ENCODE measurements at regions not wholly inside any gene's neighbourhood (a gene's known extent, or its start where the extent isn't known, plus 50 kb on each side); places are given as distances from the start of the nearest gene placed in this dataset.
A peak's percentile ranks its signal among the peaks of the same experiment; 100 is the strongest.

- DNase-seq, result no peak
Observed at GRCh38 chr5:4921929-4922328, 218.2 kb upstream of the ADAMTS16 start.

DNA sequence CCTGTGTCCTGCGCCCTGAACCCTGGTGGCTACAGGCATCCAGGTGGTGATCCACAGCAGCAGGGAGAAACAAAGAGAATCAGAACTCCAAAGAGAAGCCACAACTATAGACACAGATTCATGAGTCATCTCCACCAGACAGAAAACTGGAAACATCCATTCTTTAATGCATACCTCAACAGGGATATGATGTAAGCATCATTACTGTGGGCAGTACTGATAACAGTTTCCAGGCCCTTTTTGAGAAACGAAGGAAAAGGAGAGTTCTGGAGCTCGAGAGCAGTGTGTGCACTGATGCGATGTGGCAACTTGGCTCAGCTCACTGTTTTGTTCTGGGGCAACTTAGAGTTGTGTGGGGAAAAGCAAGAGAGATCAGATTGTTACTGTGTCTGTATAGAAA lies 215.6 kb upstream of the ADAMTS16 start:
- no peak for DNase-seq

DNA sequence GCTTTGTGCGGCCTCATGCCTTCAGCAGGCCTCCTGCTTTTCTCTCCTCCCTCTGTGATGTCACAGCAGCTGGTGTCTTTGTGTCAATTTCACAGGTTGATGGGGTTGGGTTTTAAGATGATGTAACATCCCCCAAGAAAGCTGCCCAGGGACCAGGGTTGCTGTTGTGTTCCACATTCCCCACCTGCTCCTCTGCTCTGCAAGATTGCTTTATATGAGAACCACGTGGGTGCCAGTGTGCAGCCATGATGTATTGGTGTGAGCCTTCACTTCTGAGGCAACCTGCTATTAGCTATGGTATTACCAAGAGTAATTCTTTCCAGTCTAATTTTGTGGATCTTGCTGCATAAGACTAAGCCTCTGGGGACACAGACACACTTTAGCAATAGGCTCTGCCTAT lies 213.0 kb upstream of the ADAMTS16 start:
- no peak for DNase-seq

GRCh38 chr5:4928409-4928808 lies 211.7 kb upstream of the ADAMTS16 start:
- DNase-seq, result no peak

DNA sequence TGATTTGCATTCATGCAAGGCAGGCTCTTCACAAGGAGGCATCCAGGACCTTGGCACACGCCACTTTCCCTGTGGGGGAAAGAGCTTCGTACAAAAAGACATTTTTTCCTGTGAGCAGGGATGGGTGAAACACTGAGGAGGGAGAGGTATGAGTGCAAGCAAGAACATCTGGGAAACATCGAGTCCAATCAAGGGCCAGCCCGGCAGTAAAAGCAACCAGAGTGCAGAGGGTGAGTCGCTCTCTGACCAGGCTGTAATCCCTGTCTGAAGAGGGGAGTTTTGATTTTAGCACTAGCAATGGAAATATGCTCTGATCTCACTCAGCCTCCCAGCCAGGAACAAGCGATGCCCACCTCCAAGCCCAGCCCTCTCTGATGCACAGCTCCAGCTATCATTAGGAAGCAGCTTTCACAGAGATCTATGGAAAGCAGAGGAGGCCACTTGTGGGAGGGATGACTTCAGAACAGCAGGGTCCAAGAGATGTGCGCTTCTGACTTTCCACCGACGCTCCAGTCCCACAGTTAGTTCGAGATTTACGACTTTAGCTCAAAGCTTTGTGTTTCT lies 211.0 kb upstream of the ADAMTS16 start:
- DNase-seq, result no peak

- no peak for DNase-seq
Observed at GRCh38 chr5:4939042-4939781, 200.9 kb upstream of the ADAMTS16 start.

- DNase-seq, result no peak
Observed at GRCh38 chr5:4941161-4941560, 199.0 kb upstream of the ADAMTS16 start.

- peak; percentile 4 for DNase-seq
Observed at GRCh38 chr5:4941957-4942830, 197.9 kb upstream of the ADAMTS16 start.

DNA sequence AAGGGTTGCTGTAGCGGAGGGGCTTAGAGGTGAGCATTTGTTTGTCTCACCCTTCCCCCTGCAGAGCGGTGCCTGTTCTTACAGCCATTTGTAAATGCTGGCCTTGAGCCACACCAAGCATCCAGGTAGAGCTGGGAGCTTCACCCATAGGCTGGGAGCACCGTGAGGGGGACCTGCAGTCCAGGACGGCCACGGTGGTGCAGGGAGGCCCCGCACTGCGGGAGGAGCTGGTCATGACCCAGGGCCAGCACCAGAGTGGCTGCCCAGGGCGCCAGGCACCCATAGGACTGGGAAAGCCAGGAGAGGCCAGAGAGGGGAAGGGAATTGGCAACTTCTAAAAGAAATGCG lies 197.3 kb upstream of the ADAMTS16 start:
- no peak for DNase-seq

GRCh38 chr5:4945296-4945695 lies 194.8 kb upstream of the ADAMTS16 start:
- DNase-seq, result no peak

DNA sequence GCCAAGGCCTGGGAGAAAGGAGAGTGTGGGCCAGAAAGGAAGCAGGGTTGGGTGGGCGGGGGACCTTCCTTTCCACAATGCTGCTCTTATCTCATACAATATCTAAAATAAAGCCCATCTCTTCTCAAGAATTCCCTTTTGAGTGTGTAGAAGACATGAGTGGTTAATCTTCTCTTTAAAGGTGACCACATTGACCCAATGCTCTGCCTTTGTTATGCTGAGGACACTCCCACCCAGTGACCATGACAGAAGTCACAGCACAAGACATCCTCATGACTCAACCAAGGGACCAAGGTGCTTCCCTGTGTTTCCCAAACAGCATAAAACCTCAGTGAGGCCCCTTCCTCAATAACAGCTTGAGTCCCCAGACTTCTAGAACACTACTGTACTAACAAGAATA lies 193.0 kb upstream of the ADAMTS16 start:
- no peak for DNase-seq

GRCh38 chr5:4947893-4948536 lies 192.1 kb upstream of the ADAMTS16 start:
- no peak for DNase-seq

DNA sequence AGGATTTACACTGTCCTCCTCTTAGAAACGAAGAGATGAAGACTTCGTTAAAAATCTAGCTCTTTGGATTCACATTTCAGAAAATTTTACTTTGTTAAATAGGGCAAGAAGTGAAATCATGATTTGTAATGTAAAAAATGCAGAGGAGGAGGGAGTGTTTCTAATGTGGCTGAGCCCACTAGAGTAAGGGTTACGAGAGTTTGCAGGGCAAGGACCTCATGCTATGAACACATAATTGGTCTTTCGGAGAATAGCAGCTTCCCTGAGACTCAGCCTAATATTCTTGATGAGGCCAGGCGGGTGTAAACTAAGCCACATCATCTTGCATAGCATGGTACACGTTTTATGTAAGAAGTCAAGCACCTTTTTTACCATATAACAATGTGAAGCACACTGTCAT lies 191.0 kb upstream of the ADAMTS16 start:
- DNase-seq, result no peak

DNA sequence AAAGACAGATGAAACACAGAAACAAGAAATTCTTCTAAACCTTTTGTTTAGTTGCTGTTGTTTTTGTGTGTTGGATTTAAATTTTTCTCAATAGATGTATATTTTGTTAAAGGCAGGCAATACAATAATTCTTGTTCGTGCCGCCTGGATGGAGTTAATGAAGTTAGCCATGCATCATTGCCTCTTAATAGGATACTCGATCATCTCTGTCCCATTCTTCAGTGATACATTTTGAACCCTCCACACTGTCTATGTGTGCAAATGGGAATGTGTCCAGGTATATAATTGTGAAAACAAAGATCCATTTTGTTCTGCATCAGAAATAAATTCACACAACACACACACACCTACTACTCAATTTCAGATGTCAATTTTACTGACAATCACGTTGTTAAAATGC lies 186.6 kb upstream of the ADAMTS16 start:
- no peak for DNase-seq

DNA sequence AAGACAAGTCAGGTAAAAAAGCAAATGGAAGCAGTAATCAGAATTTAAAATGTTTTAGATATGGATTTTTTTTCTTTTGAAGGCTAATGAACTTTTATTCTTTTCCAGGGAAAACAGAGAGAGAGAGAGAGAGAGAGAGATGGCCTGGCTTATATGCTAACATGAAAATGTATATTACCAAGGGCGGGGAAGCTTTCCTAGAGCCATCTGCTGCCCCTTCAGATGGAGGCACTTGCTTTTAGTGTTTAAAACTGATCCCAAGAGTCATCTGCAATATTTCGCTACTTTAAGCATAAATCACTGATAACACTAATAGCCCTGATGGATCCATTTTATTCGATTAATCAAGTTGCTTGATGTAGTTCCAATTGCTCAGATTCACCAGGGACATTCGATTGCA lies 186.1 kb upstream of the ADAMTS16 start:
- no peak for DNase-seq

- no peak for DNase-seq
Observed at GRCh38 chr5:4963265-4963664, 176.9 kb upstream of the ADAMTS16 start.

GRCh38 chr5:4969351-4969750 lies 170.8 kb upstream of the ADAMTS16 start:
- DNase-seq, result no peak

- DNase-seq, result no peak
Observed at GRCh38 chr5:4970171-4970570, 170.0 kb upstream of the ADAMTS16 start.

DNA sequence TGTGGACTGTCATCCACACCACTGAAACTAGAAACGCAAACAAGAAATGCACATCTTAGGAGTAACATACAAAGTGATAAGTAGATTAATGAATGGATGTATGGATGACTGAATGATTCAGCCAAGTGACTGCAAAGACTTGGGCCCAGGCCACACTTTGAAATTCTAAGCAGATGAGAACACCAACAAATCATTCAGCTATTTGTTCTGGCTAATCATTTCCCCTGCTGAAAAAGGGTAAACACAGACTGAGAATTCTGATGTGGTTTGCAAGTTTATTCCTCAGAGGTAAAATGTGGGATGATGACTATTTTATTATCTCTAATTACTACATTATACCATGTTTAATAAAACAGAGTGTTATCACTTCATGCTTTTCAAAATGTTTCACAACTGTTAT lies 163.2 kb upstream of the ADAMTS16 start:
- DNase-seq, result no peak

DNA sequence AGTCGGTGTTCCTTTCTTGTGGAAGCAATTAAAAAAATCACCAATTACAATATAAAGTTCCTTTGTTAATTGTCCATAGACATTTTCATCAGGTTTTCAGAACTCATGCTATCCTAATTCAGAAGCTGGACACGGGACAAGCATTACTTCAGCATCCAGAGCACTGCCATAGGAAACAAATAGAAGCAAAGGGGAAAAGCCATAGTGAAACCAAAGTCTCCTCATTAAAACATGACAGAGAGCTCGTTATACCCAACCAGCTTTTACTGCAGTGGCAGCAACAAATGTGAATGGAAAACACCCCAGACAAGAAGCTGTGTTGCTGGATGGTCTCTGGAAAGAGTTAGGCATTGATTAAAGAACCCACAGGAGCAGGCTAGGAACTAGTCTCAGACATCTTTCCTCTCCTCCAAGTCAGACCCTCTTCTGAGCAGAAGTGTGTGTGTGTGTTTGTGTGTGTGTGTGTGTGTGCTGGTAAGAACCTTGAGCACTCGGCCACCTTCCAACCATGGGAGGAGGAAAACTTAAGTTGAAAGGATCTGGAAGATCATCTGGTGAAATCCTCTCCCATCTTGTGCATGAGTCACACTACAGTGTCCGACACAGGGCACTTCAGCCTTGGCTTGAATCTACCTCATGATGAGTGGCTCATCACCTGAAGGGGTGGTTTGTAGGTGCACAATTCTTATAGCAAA lies 162.6 kb upstream of the ADAMTS16 start:
- DNase-seq, result no peak

GRCh38 chr5:4980201-4980600 lies 159.9 kb upstream of the ADAMTS16 start:
- no peak for DNase-seq

DNA sequence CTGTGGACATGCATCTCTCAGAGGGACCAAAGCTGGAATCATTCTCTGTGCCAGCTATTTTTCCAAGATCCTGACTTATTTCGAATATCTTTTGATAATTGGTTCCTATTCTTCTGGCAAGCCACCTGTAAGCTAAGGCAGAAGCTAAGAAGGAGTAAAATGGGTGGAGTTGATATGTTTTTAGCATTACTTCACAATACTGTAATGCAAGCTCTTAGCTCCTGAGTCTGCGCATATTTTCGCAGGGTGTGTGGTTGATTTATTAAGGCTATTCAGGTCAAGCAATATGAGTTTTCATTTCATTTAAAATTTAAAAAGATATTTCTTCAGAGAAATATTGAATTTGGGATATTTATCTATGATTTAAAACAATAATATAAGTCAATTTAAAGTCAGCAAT lies 158.5 kb upstream of the ADAMTS16 start:
- DNase-seq, result no peak

- no peak for DNase-seq
Observed at GRCh38 chr5:4983701-4984100, 156.4 kb upstream of the ADAMTS16 start.

Measured in activated naive CD4-positive, alpha-beta T cell treated with Interleukin-2 at 50 U/mL for 16 hours (primary cell).